H1 (cell line): ENCODE measurements at regions not wholly inside any gene's neighbourhood (a gene's known extent, or its start where the extent isn't known, plus 50 kb on each side); places are given as distances from the start of the nearest gene placed in this dataset.

Experiments used
- CTCF ChIA-PET: fragments of 300-600 bp; sonication (Branson Sonifier 250); formaldehyde crosslinking; loops from one replicate; lab custom pipeline; 2021; ENCODE audit not compliant: partially characterized antibody; lab: Charles Lee
- POLR2A ChIA-PET: fragments of 300-600 bp; sonication (Branson Sonifier 250); formaldehyde crosslinking; loops from one replicate; lab custom pipeline; 2021; ENCODE audit warnings: inconsistent platforms; ENCODE audit not compliant: partially characterized antibody; lab: Charles Lee
- DNase-seq, 2 experiments: peaks; one replicate each; pipeline versions ENCODE4 v3.0.0 to v3.0.0-alpha.2; 2010 to 2022; ENCODE audit warnings: low spot score in 2 of 2, low read depth in 1 of 2, mixed read lengths in 1 of 2
- FAIRE-seq: peaks from 2 replicates; lab custom pipeline; 2011; peaks lifted over from hg19 to GRCh38; lab: Jason Lieb, UNC
- H2AFZ ChIP-seq: 2 replicates; pipeline ENCODE4 v1.8.1; 2012; ENCODE audit warnings: low read length, inconsistent platforms
- H2AK5ac ChIP-seq: 2 replicates; pipeline ENCODE4 v1.6.1; 2013; ENCODE audit warnings: low read depth, low read length
- H2BK120ac ChIP-seq: replicated peaks from 2 replicates; pipeline ENCODE3; 2013; ENCODE audit warnings: low read depth, low read length, inconsistent platforms
- H2BK12ac ChIP-seq: 2 replicates; pipeline ENCODE4 v1.6.1; 2013; ENCODE audit warnings: low read depth, low read length
- H2BK15ac ChIP-seq: 2 replicates; pipeline ENCODE4 v1.6.1; 2013; ENCODE audit warnings: low read length
- H2BK20ac ChIP-seq: 2 replicates; pipeline ENCODE4 v1.6.1; 2013; ENCODE audit warnings: low read length
- H2BK5ac ChIP-seq: 2 replicates; pipeline ENCODE4 v1.6.1; 2013; ENCODE audit warnings: low read depth, low read length
- H3K14ac ChIP-seq: 2 replicates; pipeline ENCODE4 v1.6.1; 2013; ENCODE audit warnings: inconsistent platforms; ENCODE audit not compliant: insufficient read length
- H3K18ac ChIP-seq: 2 replicates; pipeline ENCODE4 v1.6.1; 2013; ENCODE audit warnings: low read length; ENCODE audit errors: extremely low read depth
- H3K23ac ChIP-seq: 2 replicates; pipeline ENCODE4 v1.6.1; 2013; ENCODE audit warnings: inconsistent platforms; ENCODE audit not compliant: insufficient read length
- H3K23me2 ChIP-seq: 2 replicates; pipeline ENCODE4 v1.6.1; 2013; ENCODE audit warnings: low read depth, low read length
- H3K27ac ChIP-seq: 2 replicates; pipeline ENCODE4 v1.6.1; 2011; ENCODE audit warnings: low read depth, low read length, inconsistent platforms
- H3K27me3 ChIP-seq, 4 experiments: replicated peaks in 1 of 4; 1 replicate in 1 of 4; 2 replicates in 3 of 4; pipeline versions ENCODE4 v1.6.1 to v1.8.1; 2011 to 2013; ENCODE audit warnings: low read length in 3 of 4, mild to moderate bottlenecking in 3 of 4, inconsistent platforms in 2 of 4, mixed read lengths in 2 of 4, moderate library complexity in 1 of 4; ENCODE audit not compliant: control insufficient read depth in 3 of 4, insufficient read depth in 3 of 4; ENCODE audit errors: extremely low read depth in 1 of 4
- H3K36me3 ChIP-seq, 4 experiments: 2 replicates each; pipeline versions ENCODE4 v1.6.1 to v1.8.1; 2011 to 2013; ENCODE audit warnings: mild to moderate bottlenecking in 4 of 4, low read length in 3 of 4, moderate library complexity in 2 of 4, control low read depth in 1 of 4, inconsistent platforms in 1 of 4; ENCODE audit not compliant: insufficient read depth in 4 of 4, control insufficient read depth in 2 of 4
- H3K4ac ChIP-seq: replicated peaks from 2 replicates; pipeline ENCODE3; 2013; ENCODE audit warnings: low read length, low read depth, mixed read lengths, inconsistent platforms; ENCODE audit not compliant: insufficient read length
- H3K4me1 ChIP-seq, 4 experiments: replicated peaks in 1 of 4; 1 replicate in 1 of 4; 2 replicates in 3 of 4; pipeline versions ENCODE4 v1.6.1 to v1.8.1; 2011 to 2013; ENCODE audit warnings: low read length in 3 of 4, inconsistent platforms in 2 of 4, mixed read lengths in 1 of 4; ENCODE audit not compliant: insufficient read depth in 4 of 4, control insufficient read depth in 3 of 4
- H3K4me2 ChIP-seq, 2 experiments: 2 replicates each; pipeline versions ENCODE4 v1.6.1 to v1.8.1; 2011 to 2013; ENCODE audit warnings: low read depth in 2 of 2, low read length in 2 of 2, control low read depth in 1 of 2, inconsistent platforms in 1 of 2, mild to moderate bottlenecking in 1 of 2; ENCODE audit not compliant: insufficient read depth in 1 of 2
- H3K4me3 ChIP-seq, 4 experiments: fragments of 200-600, 300-600 bp in 1 of 4; sonication (generic), shearing (Covaris generic), sonication (Bioruptor Twin) in 1 of 4; 2 replicates each; pipeline versions ENCODE4 v1.5.1 to v1.8.1; 2011 to 2016; ENCODE audit warnings: low read length in 4 of 4, low read depth in 3 of 4, control low read depth in 2 of 4, inconsistent platforms in 2 of 4, mild to moderate bottlenecking in 2 of 4, mixed read lengths in 1 of 4, moderate library complexity in 1 of 4; ENCODE audit not compliant: insufficient read depth in 2 of 4; ENCODE audit errors: extremely low read depth in 1 of 4
- H3K56ac ChIP-seq: replicated peaks from 2 replicates; pipeline ENCODE3; 2013; ENCODE audit warnings: low read depth, mild to moderate bottlenecking, mixed read lengths, low read length, inconsistent platforms; ENCODE audit not compliant: insufficient read length
- H3K79me1 ChIP-seq: 2 replicates; pipeline ENCODE4 v1.6.1; 2013; ENCODE audit warnings: low read depth, low read length, control low read depth
- H3K79me2 ChIP-seq, 2 experiments: 2 replicates each; pipeline versions ENCODE4 v1.6.1 to v1.8.1; 2012 to 2013; ENCODE audit warnings: low read length in 2 of 2, mild to moderate bottlenecking in 2 of 2, inconsistent platforms in 1 of 2; ENCODE audit not compliant: insufficient read depth in 2 of 2, control insufficient read depth in 1 of 2
- H3K9ac ChIP-seq, 4 experiments: replicated peaks in 1 of 4; 1 replicate in 1 of 4; 2 replicates in 3 of 4; pipeline versions ENCODE4 v1.6.1 to v1.8.1; 2011 to 2013; ENCODE audit warnings: low read depth in 3 of 4, low read length in 3 of 4, control low read depth in 2 of 4, mild to moderate bottlenecking in 2 of 4, moderate library complexity in 2 of 4, inconsistent platforms in 1 of 4; ENCODE audit errors: extremely low read depth in 1 of 4
- H3K9me3 ChIP-seq, 2 experiments: 2 replicates each; pipeline versions ENCODE4 v1.6.1 to v1.8.1; 2012 to 2013; ENCODE audit warnings: mild to moderate bottlenecking in 2 of 2, moderate library complexity in 2 of 2, control low read depth in 1 of 2, inconsistent platforms in 1 of 2, low read depth in 1 of 2, low read length in 1 of 2, mixed read lengths in 1 of 2; ENCODE audit not compliant: insufficient read depth in 2 of 2
- H4K20me1 ChIP-seq, 2 experiments: replicated peaks in 1 of 2; 2 replicates each; pipeline versions ENCODE3 to v1.8.1; 2011 to 2013; ENCODE audit warnings: inconsistent platforms in 2 of 2, low read length in 2 of 2, mild to moderate bottlenecking in 1 of 2; ENCODE audit not compliant: insufficient read depth in 2 of 2, control insufficient read depth in 1 of 2
- H4K5ac ChIP-seq: 2 replicates; pipeline ENCODE4 v1.6.1; 2013; ENCODE audit warnings: low read length, low read depth, mixed read lengths, inconsistent platforms; ENCODE audit not compliant: insufficient read length
- H4K8ac ChIP-seq: 2 replicates; pipeline ENCODE4 v1.8.0; 2013; ENCODE audit warnings: mild to moderate bottlenecking, moderate library complexity, low read length, inconsistent platforms; ENCODE audit not compliant: insufficient read depth; ENCODE audit errors: extremely low read depth
- H4K91ac ChIP-seq: replicated peaks from 2 replicates; pipeline ENCODE3; 2013; ENCODE audit warnings: low read length, mixed read lengths, inconsistent platforms; ENCODE audit not compliant: insufficient read length
- BCL11A ChIP-seq, 2 experiments: IDR thresholded peaks; one replicate each; pipeline ENCODE4 v1.6.1; 2011; ENCODE audit warnings: low read depth in 2 of 2, low read length in 2 of 2, mild to moderate bottlenecking in 2 of 2
- CBX5 ChIP-seq: fragments of 300-800, 300-1000 bp; sonication (generic); IDR thresholded peaks from 2 replicates; pipeline ENCODE4 v1.7.1; 2016; ENCODE audit warnings: antibody characterized with exemption, low read length, low read depth
- KDM1A ChIP-seq: fragments of 200-600, 300-600 bp; sonication (generic); IDR thresholded peaks from 2 replicates; pipeline ENCODE4 v1.7.1; 2016; ENCODE audit warnings: mild to moderate bottlenecking, low read length, borderline replicate concordance
- MAFK ChIP-seq: IDR thresholded peaks from 2 replicates; pipeline ENCODE4 v1.6.1; 2012; ENCODE audit warnings: low read depth, mild to moderate bottlenecking, improper control_type of control experiment, low read length
- RFX5 ChIP-seq: IDR thresholded peaks from 2 replicates; pipeline ENCODE4 v1.6.1; 2011; ENCODE audit warnings: low read depth, low read length, improper control_type of control experiment, borderline replicate concordance
- SP1 ChIP-seq: IDR thresholded peaks from 2 replicates; pipeline ENCODE4 v1.6.1; 2011; ENCODE audit warnings: low read depth, low read length
- SP2 ChIP-seq: IDR thresholded peaks from 2 replicates; pipeline ENCODE4 v1.6.1; 2012; ENCODE audit warnings: mild to moderate bottlenecking, low read length, inconsistent platforms
- SP4 ChIP-seq: IDR thresholded peaks from 2 replicates; pipeline ENCODE4 v1.6.1; 2012; ENCODE audit warnings: low read length, inconsistent platforms
- SRF ChIP-seq: IDR thresholded peaks from 2 replicates; pipeline ENCODE4 v1.6.1; 2011; ENCODE audit warnings: mild to moderate bottlenecking, low read depth, low read length, moderate library complexity
- TEAD4 ChIP-seq: IDR thresholded peaks from 2 replicates; pipeline ENCODE4 v1.6.1; 2012; ENCODE audit warnings: low read depth, low read length, inconsistent platforms, mixed read lengths
- WGBS, 2 experiments: shearing (Covaris generic) in 1 of 2; methylation state at CpG; one replicate each; pipeline versions ENCODE4 v1.1.6 to v1.1.7; 2013 to 2015; ENCODE audit warnings: low lambda C conversion rate in 2 of 2, mixed read lengths in 2 of 2, inconsistent platforms in 1 of 2, low coverage in 1 of 2, missing lambda C conversion rate in 1 of 2; ENCODE audit not compliant: insufficient replicate concordance in 2 of 2, insufficient coverage in 1 of 2, insufficient read length in 1 of 2; ENCODE audit errors: extremely low coverage in 1 of 2, missing lambda C conversion rate in 1 of 2; 5-methylcytosine and 5-hydroxymethylcytosine counted together

DNA sequence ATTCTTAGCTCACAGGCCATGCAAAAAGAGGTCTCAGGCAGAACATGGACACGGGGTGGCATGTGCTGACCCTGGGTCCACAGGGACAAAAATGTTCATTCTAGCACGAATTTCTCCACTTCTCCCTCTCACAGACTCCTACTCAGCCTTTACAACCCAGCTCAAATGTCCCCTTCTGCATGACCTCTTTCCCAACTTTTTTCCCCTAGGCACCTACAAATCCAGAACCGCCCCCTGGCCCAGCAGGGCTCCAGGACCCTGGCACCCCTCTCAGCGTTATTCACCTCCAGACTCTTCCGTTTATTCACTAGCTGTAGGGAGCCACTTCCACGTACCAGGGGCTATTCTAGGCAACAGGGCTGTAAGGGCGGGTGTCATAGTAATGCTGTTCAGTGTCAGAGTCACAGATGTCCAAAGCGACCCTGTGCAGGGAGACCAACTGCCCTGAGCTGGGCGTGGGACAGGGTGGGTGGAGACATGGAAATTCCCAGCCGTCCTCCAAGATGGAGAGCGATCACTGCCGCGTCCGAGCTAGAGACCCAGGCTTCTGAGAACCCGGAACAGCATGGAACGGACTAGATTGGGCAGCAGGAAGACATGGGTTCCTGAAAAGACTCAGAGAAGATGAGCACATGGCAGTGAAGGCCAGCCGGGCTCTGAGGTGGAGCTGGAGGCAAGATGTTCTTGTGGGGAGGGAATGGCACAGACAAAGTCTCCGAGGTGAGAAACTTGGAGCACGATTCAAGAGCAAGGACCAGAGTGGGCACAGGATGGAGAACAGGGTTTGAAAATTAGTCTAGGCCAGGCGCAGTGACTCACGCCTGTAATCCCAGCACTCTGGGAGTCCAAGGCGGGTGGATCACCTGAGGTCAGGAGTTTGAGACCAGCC is 274.9 kb upstream of the RTL1 start:
- Histone ChIP-seq H2BK12ac (no peak overlapping the region), H2BK15ac (no peak overlapping the region), H3K36me3 (no peaks in the 10 kb centered on the region), H3K9me3 (no peaks in the 10 kb centered on the region), H3K79me2 (no peaks in the 10 kb centered on the region), H2BK20ac (no peak overlapping the region), H3K9ac (no peak overlapping the region), H3K79me1 (no peaks in the 10 kb centered on the region), H2AFZ (no peak overlapping the region), H3K18ac (no peak overlapping the region), H3K23ac (no peak overlapping the region), H2AK5ac (no peak overlapping the region), H2BK5ac (no peak overlapping the region), H3K27me3 (no peaks in the 10 kb centered on the region), H3K27ac (no peak overlapping the region), H3K4me1 (peaks cover 0 to under 1% (median under 1%) of the 10 kb centered on the region in 4 experiments; a peak in 4 of 7 replicates), H4K91ac (no peak overlapping the region), H4K20me1 (no peaks in the 10 kb centered on the region), H3K14ac (no peak overlapping the region), H3K4ac (no peak overlapping the region), H4K8ac (no peak overlapping the region), H3K56ac (no peak overlapping the region), H3K4me3 (no peak overlapping the region), H3K23me2 (no peaks in the 10 kb centered on the region), H3K4me2 (no peak overlapping the region), H2BK120ac (no peak overlapping the region), H4K5ac (no peak overlapping the region)
- no peak for FAIRE-seq
- no peak for DNase-seq
- 95% methylated on average over 22 of the region's 22 CpGs; no CpG with 5 or more reads in 1 of the 2 experiments for WGBS, 2 experiments
- TF ChIP-seq SP1 (no peak), BCL11A (IDR thresholded peaks at IDR 0.05; ENCODE audit: low read depth in 2 of 2, low read length in 2 of 2) (no peak), SRF (no peak), MAFK (no peak), TEAD4 (no peak), SP2 (no peak), KDM1A (no peak), RFX5 (no peak), CBX5 (no peak), SP4 (no peak)
- ChIA-PET POLR2A (no interaction called here), CTCF (interaction anchor here (0.5 to 3.5 kb wide), 9 partner anchors 10 to 768 kb away, joined by 3 to 8 read pairs (median 4); partner anchors contain the start of gene RTL1)
